RPMI8226 (cell line): ENCODE measurements at regions not wholly inside any gene's neighbourhood (a gene's known extent, or its start where the extent isn't known, plus 50 kb on each side); places are given as distances from the start of the nearest gene placed in this dataset.

Experiments used
- DNase-seq: peaks from one replicate; pipeline ENCODE4 v3.0.0-alpha.2; 2015

DNA sequence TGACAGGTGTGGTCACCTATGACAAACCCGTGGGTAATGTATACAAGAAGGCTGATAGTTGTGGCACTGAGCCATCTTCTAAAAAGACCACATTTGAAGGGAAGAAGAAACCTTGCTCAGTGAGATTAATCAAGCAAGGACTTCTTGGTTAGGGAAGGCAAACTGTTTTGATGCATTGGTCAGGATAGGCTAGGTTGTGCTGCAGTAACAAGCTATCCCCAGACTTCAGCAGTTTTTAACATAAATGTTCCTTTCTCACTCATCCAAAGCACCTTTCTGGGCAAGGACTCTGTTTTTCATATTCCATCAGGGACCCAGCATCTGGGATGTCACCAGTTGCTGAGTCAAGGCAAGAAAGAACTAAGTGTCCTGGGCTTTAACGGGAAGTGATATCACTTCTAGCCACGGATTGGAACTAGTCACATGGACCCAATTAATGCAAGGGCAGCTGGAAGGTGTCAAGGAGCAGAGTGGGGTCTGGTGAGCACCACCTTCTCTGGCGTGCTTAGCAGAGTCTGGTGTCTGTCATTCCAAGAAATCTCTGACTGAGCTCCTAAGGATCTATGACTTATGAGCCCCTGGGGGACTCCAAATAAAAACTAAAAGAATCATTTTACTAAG is 52.0 kb upstream of the CCL2 start:
- DNase-seq = no peak

DNA sequence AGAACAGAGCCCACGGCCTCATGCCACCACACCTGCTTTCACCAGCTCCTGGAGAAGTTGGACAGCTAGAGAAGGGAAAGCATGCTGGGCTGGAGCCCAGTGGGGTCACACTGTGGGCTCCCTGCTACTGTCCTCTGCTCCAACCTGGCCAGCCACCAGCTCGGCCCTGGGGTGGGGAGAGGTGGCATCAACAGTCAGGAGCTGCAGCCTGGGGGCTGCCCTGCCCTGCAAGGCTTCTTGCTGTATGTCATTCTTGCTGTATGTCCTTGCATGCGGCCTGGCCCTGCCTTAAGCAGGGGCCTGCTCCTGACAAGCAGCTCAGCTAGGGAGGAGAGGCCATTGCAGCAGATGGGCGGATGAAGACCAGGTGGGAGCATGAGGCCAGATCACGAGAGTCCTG is 50.7 kb upstream of the CCL2 start:
- no peak for DNase-seq
